Stimulated activated CD4-positive, alpha-beta T cell treated with anti-CD3 and anti-CD28 coated beads, Interleukin-15, amount 100 ng/mL, for 1 hour (primary cell): ENCODE measurements at regions not wholly inside any gene's neighbourhood (a gene's known extent, or its start where the extent isn't known, plus 50 kb on each side); places are given as distances from the start of the nearest gene placed in this dataset.

ENCODE experiments used
- DNase-seq, 2 donors: peaks; one replicate each; pipeline ENCODE4 v3.0.0-alpha.2; 2020; ENCODE audit warnings: low read depth in 1 of 2, low spot score in 1 of 2

GRCh38 chr6:10248378-10248843, 166.5 kb downstream of the TFAP2A start:
- DNase-seq = no peak

GRCh38 chr6:10237298-10238038, 177.4 kb downstream of the TFAP2A start:
- no peak for DNase-seq

DNA sequence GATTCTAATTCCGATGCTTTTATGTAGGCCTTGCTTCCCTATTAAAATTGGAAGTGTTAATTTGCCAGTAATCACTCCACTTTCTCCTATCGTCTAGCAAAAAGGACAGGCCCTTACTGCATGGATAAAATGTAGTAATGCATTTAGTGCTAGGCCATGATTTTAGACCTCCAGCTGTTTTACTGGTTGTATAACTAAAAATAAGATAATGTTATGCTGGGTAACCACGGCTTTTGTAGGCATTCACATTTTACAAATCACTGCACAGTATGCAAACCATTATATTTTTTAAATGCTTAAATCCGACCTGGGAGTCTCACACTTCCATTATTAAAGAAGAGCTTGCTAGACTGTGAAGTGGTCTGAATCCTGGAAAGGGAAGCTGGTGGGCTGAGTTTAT, 179.5 kb downstream of the TFAP2A start:
- DNase-seq = no peak

DNA sequence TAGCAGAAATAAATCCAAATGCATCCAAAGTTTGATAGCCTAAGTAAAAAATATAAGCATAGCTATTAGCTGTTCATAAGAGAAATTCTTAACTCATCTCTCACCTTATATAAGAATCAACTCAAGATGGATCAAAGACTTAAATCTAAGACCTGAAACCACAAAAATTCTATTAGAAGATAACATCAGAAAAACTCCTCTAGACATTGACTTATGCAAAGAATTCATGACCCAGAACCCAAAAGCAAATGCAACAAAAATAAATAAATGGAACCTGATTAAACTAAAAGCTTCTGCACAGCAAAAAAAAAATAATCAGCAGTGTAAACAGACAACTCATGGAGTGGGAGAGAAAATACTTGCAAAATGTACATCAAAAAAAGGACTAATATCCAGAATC, 184.3 kb downstream of the TFAP2A start:
- DNase-seq = no peak

DNA sequence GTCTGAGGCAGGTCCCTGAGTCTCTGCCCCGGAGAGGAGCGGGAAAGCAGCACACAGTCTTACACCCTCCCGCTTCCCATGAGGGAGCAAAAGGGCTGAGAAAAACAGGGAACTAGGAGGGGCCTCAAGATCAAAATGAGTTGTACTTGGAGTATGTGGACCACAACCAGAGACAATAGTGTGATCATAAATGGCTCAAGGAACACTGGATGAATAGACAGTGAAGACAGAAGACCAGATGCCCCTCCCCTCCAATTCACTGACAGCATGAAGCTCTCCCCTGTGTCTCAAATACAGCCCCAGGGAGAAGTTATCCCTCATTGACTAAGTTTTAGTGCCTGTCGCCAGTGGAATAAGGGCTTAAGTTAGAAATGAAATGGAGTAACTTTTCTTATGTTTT, 191.0 kb downstream of the TFAP2A start:
- no peak for DNase-seq

- DNase-seq = no peak
Observed at GRCh38 chr6:10221178-10221577, 193.7 kb downstream of the TFAP2A start.

DNA sequence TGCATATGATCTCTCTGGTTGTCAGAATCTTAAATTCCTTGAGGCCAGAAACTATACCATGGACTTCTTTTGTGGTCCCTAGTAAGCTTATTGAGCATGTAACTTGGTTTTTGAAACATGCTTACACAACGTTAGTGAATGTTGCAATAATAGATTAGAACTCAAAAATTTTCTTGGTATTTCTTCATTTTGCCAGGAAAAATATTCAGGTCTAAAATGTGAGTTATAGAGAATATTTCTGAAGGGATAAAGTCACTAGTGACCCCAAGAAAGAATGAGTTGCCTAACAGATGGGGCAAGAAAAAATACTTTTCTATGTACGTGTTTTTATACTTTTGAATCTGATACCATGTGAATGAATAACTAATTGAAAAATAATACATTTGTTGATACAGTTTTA, 195.4 kb downstream of the TFAP2A start:
- no peak for DNase-seq

DNA sequence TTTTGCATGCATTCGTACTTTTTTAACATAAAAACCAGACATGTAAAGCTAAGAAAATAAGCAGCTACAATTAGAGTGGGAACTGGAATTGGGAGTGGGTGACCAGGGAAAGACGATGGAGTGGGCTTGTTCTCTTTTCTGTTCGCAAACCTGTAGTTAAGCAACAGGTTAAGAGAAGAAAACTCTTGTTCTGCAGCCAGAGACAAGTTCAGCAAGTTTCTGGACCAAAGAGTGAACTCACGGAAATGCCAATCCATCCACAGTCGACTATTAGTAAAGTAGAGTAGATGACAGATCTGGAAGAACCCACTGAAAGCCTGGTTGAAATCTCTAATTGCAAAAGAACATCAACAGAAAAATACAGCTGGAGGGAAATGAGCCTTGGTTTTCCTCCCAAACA, 197.8 kb downstream of the TFAP2A start:
- no peak for DNase-seq

DNA sequence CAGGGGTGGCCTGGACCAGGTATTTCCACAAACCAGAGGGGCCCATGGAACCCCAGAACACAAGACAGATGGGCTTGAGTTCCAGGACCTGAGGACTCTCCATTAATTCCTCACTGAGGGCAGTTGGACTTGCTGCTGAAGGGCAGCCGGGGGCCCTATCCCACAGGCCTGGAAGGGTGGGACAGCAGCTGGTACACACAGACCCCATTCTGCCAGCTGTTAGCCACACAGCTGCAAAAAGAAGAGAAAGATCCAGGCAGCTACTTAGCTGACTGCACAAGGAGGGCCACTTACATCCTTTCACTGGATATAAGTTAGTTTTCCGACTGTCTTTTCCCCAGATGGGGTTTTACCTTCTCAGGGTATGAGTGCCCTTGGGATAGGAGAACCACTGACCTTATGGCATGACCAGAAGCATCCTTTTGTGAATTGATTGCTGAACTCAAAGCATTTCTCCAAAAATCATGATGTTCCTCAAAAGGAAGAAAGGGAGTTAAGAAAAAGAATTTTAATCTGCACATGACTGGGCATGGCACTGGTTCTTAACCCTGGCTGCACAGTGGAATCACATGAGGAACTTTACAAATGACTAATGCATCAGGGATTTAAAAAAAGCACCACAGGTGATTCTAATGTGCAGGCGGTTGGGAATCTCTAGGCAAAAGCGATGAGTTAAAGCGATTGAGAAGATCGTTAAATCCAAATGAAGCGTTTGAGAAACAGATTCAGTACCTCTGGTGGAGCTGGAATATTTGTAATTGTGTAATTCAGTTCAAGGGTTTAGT, 199.4 kb downstream of the TFAP2A start:
- no peak for DNase-seq

GRCh38 chr6:10210052-10210451, 204.8 kb downstream of the TFAP2A start:
- DNase-seq = no peak

DNA sequence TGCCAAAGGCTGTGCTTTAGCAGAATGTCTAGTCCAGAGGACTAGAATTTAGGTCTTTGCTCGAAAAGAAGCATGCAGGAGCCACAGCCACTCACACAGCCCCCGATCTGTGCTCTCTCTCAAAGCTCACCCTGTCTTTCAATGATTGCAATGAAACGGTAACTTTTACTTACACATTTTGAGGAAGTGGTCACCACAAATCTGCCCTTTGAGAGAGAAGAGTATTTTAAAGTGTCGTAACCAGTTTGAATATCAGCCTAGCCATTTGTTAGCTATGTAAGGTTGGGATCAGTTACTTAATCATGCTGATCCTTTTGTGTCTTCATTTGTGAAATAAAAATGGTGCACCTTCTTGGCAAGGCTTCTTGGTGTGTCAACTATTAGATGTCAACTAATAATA, 209.0 kb downstream of the TFAP2A start:
- no peak for DNase-seq

DNA sequence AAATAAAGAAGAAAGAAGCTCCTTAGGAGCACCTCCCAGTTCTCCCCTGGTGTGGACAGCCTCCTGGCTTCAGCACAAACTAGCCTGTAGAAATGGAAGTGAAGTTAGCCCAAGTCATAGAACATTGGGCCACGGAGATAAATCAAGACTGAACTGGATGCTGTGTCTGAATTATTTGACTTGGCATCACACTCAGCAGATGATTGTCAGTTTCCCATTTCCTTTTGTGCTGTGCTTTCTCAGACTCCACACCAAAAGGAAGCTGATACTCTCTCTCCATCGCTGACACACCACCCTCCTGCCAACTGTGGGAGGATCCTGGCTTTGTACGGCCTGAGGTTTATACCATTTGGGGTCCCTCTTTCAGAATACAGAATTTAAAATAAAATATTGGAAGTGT, 209.8 kb downstream of the TFAP2A start:
- DNase-seq = no peak

DNA sequence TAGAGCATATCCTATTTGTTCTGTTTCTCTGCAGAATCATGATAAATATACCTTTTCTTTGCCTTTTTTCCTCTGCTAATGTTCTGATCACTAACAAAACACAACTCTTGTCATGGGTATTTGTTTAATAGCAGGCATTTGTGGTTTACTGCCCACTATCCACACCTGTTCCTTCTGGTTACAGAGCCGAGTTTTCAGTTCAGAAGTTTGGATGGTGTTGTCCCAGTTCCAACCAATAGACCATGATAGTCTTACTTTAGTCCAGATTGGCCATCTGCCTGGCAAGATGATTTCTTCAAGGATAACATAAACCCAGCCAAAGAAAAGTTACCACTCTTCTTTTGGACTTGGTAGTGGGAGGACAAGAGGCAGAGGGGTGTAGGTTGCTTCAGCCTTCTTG, 211.2 kb downstream of the TFAP2A start:
- DNase-seq = no peak

DNA sequence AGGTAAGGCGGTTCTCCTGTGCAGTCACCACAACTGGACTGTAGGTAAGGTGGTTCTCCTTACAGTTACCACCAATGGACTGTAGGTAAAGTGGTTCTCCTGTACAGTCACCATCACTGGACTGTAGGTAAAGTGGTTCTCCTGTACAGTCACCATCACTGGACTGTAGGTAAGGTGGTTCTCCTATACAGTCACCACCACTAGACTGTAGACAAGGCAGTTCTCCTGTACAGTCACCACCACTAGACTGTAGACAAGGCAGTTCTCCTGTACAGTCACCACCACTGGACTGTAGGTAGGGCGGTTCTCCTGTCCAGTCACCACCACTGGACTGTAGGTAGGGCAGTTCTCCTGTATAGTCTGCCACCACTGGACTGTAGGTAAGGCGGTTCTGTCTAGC, 212.3 kb downstream of the TFAP2A start:
- DNase-seq = no peak

DNA sequence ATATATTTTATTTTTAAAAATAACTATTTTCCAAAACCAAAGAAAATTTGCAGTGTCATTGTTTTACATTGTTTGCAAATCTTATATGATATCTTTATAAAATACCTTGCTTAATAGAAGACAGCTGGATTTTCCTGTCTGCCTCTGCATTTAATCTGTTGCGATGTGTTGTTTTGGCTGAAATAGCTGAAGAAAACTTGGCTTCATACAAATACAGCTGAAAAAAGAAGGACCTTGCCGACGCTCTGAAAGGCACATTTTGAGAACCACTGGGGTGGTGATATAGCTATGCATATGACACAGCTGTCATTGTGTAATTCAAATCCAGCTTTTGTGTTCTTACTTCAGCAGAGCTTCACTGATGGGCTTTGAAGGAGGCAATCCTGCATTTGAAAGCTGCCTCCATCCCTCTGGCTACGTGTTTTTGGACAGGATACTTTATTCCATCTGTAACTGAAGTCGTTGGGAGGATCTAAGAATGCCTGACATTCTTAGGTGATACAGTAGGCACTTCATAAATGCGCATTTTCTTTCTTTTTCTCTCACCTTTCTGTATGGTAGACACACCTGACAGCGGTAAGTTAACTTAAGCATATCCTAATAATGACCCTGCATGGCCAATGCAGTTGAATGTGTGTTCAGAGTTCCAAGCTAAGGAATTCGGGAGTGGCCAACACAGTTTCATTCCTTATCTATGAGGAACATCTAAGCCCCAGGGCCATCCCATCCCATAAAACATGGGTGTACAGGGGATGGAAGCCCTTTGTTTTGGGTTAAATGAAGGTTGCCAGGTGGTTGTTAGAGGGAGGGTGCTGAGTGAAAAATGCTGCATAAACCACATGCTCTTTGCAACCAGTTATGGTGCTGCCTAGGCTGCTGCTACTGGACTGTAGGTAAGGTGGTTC, 213.0 kb downstream of the TFAP2A start:
- DNase-seq = no peak

- DNase-seq = no peak
Observed at GRCh38 chr6:10196090-10196489, 218.8 kb downstream of the TFAP2A start.

DNA sequence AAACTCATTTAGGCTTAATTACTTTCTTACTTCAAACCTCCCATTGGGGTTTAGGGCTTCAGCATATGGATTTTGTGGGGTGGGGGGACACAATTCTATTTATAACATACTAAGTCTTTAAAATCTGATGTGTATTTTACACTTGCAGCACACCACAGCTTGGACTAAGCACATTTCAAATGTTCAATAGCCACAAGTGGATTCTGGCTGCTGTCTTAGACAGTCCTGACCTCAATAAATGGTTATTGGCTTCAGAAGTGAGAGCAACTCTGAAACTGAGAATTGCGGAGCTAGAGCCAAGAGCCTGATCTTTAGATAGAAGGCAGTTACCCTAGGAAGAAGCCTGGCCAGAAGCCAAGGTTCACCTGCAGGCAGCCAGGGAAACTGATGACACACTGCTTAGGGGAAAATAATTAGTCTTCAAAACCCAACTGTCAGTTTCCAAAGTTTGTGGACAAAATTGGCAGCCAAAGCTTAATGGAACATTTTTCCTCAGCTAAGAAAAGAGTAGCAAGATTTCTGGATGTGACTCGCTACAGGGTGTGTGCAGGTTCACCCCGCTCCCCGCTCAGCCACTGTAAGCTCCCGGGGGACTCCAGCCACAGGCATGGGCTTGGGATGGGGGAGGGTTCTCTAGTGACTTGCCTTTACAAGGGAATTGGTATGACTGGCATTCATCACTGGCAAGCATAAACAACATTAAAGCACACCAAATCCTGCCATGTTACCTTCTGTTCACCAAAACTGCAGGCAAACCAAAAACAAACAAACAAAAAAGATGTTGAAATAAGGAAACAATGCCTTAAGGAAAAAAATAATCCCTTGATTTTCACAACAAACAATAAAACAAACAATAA, 219.8 kb downstream of the TFAP2A start:
- no peak for DNase-seq

- DNase-seq = no peak
Observed at GRCh38 chr6:10193321-10193720, 221.6 kb downstream of the TFAP2A start.

- DNase-seq = no peak
Observed at GRCh38 chr6:10190042-10190441, 224.8 kb downstream of the TFAP2A start.

- no peak for DNase-seq
Observed at GRCh38 chr6:10184371-10185227, 230.3 kb downstream of the TFAP2A start.
